Stimulated activated naive CD4-positive, alpha-beta T cell (primary cell): ENCODE measurements at regions not wholly inside any gene's neighbourhood (a gene's known extent, or its start where the extent isn't known, plus 50 kb on each side); places are given as distances from the start of the nearest gene placed in this dataset.

ENCODE experiments used
- DNase-seq, 6 experiments: peaks; one replicate each; lab custom pipeline; 2025; lab: John Stamatoyannopoulos, UW

DNA sequence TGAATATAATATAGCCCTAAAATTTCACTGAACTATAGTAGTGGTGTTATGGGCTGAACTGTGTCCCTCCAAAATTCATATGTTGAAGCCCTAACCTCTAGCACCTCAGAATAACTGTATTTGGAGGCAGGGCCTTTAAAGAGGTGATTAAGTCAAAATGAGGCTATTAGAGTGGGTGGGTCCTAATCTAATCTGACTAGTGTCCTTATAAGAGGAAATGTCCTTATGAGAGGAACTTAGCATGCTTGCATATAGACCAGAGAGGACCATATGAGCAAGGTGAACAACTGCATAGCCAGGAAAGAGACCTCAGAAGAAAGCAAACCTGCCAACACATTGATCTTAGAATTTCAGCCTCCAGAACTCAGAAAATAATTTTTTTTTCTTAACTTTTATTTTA lies 238.4 kb downstream of the ZEB2 start:
- no peak for DNase-seq

DNA sequence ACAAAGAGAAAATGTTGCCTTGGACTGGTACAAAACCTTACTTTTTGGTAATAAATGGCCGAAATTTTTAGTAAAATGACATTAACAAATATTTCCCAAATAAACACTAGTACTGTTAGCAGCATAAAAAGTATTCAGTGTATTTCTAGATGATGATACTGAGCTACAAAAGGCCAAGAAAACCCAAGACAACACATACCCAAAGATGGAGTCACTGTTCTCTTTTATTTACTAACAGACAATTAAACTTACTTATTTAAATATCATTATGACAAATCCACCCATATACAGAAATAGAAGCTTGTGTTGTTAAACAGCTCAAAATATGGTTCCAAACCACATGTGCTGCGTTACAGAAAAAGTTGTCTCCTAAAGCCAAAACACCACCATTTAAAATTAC lies 239.9 kb downstream of the ZEB2 start:
- DNase-seq = no peak

DNA sequence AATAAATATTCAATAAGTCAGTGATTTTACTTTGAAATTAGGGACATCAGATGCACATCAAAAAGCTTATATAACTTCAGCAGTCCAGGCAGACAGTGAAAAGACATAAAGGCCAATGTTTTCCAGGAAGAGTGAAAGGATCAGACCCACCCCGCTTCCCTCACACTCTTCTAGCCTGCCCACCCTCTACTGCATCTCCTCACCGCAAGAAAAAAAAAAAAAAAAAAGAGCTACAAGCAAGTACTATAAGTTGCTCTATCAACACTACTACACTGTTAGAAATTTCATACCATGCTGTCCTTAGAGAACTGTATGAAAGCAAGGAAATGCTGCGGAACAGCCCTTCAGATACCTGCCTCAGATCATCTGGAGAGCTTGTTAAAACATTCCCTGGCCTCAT lies 240.8 kb downstream of the ZEB2 start:
- no peak for DNase-seq

DNA sequence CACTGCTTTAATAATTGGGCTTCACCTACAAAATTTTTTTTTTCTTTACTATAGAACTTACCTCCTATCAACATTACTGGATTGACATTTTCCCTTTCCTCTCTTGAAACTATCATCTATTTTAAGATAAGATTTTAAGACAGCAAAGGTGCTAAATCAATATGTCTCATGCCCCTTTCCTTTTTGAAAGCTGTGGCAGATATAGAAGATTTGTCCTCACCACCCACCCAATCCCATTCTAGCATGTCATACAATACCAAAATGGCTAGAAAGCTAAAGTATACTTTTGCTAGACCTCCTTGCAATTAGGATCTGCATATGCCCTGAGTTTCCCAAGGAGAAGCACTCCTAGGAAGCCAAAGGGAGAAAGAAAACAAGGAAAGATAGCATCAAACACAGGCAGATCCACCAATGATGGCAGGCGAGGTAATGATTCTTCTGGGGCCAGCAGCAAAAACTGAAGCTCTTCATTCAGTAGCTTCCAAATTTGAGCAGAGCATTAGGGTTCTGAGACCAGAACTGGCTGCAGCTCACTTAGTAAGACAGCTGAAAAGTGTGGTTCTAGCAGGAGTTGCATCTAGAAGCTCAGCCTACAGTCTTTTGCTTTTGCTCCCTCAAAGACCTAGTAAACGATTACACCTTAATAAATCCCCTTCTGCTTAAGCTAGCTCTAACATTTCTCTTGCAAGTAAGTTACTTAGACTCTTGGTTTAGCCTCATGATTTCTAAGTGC lies 242.1 kb downstream of the ZEB2 start:
- DNase-seq = no peak

DNA sequence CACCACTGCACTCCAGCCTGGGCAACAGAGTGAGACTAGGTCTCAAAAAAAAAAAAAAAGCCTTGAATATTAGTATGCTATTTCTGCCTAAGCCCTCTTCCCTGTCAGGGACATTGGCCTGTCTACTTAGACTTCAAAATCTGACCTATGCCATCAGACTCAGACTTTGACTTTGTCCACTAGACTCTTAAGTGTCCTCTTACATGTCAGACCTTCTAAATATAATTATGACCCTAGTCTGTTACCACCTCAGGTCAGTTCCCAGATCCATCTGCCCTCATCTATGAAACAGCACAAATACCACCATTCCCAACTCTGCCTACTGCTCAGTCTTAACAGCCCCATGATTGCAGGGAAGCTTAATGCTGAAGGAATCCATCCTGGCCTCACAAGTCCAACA lies 244.6 kb downstream of the ZEB2 start:
- no peak for DNase-seq

DNA sequence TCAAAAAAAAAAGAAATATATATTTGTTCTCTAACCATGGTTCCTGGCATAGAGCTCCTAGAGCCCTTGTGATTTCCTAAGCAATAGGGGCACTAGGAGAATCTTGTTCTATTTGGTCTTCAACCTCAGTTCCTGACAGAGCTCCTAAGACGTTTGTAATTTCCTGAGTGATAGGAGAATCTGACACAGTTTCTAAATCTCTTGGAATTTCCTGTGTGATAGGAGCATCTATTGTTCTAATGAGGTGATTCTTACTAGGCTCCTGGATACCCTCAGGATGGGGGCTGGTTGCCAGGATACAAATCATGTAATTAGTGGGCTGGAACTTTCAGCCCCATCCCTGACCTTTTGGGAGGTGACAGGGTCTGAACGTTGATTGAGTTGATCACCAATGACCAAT lies 245.8 kb downstream of the ZEB2 start:
- no peak for DNase-seq

DNA sequence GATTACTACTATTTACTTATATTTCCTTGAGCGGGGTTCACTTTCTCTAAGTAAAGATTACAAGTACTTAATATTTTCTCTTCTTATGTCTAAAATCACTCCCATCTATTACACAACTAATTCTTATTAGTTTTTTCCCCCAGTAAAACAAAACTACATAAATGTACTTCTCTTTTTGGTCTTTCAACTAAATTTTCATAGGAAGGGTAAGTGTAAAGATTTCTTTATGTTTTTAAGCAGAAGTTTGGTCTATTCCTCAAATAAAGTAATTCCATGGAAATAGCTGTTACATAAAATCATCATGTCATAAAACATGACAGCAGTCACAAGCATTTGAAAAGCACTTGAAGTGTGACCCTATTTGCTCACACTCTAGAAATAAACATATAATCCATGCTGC lies 249.0 kb downstream of the ZEB2 start:
- DNase-seq = no peak

DNA sequence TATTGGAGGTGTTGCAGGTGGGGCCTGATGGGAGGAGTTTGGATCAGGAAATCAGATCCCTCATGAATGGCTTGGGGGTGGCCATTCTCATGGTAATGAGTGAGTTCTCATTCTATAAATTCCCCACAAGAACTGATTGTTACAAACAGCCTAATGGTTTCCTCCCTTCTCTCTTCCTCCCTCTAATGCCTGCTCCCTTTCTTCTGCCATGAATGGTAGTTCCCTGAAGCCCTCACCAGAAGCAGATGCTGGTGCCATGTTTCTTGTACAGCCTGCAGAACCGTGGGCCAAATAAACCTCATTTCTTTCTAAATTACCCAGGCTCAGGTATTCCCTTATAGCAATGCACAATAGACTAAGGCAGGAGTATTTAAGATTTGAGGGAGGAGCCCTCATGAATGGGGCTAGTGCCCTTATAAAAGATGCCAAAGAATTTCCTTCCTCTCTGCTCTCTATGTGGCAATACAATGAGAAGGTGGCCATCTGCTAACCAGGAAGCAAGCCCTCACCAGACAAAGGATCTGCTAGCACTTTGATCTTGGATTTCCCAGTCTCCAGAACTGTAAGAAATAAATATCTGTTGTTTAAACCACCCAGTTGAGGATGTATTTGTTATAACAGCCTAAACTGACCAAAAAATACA lies 251.8 kb downstream of the ZEB2 start:
- DNase-seq = no peak

DNA sequence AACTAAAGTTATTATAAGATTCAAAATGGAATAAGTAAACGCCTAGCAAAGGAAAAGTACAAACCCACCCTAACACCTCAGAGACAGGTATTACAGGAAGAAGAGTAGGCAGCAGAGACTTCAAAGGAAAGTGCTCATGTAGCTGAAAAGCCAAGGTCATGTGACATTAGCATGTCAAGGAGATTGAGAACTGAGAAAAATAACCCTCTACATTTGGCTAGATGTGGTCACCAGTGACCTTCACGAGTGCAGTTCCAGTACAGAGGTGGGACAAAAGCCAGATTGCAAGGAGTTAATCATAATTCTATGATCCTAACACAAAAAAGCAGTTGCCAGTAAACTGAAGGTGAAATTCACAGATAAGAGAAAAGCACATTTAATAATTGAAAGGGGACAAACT lies 252.7 kb downstream of the ZEB2 start:
- DNase-seq = peak in 2 of 6 experiments; percentile 12 to 32

DNA sequence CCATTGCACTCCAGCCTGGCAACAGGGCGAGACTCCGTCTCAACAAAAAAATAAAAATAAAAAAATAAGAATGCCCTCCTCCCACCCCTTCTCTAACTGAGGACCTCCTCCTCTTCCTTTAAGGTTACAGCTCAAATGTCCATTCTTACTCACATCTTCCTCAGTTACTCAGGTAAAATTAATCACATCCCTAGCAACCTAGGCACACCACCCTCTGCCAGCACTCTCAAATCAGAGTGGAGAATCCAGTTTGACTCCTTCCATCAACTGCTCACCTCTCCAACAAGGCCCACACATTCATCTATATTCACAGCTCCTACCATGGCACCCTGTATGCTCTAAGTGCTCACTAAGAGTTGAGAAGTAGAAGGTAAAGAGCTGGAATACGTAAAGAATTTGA lies 254.3 kb downstream of the ZEB2 start:
- no peak for DNase-seq

DNA sequence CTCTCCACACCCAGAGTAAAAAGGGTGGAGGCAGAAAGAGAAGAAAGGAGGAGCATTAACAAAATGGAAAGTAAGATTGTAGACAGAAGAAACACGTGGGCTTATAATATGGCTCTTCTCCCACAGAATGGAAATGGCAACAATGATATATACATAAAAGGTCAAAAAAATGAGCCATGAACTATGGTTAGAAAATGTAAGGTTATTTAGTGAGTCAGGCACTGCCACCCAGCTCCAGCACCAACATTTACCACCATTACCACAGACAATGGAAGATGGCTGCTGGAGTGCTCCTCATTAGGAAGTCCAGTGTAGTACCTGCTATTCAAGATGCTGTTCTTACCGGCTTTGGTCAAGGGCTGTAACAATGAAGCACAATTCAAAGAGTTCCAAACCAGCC lies 258.0 kb downstream of the ZEB2 start:
- no peak for DNase-seq

DNA sequence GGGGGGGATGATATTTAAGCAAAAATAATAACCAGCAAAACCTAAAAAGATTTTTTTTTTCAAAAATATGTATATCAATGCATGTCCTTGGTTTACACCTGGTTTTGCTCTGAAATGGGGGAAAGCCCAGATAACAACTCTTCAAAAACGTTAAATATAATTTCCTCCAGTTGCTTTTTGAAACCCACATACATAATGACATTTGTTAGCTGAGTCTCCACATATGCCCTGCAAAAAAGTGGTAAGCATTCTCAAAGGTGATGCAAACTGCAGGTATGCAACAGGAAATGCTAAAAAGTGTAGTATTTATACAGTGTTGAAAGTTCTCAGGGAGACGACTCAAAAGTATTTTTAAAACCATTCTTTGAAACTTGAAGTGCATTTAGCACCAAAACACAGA lies 258.6 kb downstream of the ZEB2 start:
- no peak for DNase-seq

DNA sequence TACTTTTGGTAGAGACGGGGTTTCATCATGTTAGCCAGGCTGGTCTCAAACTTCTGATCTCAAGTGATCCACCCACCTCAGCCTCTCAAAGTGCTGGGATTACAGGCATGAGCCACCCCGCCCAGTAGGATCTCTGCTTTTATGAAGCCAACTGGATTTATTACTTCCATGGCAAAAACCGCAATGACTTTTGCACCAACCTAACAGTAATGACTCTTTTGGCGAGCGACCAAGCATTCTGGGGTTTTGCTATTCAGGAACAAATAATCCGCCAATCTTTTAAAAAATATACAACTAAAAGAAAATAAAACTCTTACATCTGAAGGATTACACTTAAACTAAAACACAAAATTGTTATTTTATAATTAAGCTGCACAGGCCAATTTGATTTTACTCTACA lies 260.6 kb downstream of the ZEB2 start:
- DNase-seq = no peak

DNA sequence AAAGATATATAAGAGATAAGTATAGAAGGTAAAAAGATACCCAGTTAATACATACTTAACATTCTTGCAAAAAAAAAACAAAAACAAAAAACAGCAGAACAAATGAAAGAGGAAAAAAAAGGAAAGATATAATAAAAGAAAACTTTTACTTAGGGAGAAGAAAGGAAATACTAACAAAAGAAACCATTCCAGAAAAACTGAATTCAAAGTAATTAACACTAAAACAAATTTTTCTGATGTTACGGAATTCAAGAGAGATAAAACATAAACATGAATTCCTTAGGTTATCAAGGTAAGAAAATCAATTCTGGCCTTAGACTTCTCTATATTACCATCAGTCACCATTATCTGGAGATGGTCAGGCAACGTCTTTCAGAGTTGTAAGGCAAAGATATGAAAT lies 261.8 kb downstream of the ZEB2 start:
- no peak for DNase-seq

DNA sequence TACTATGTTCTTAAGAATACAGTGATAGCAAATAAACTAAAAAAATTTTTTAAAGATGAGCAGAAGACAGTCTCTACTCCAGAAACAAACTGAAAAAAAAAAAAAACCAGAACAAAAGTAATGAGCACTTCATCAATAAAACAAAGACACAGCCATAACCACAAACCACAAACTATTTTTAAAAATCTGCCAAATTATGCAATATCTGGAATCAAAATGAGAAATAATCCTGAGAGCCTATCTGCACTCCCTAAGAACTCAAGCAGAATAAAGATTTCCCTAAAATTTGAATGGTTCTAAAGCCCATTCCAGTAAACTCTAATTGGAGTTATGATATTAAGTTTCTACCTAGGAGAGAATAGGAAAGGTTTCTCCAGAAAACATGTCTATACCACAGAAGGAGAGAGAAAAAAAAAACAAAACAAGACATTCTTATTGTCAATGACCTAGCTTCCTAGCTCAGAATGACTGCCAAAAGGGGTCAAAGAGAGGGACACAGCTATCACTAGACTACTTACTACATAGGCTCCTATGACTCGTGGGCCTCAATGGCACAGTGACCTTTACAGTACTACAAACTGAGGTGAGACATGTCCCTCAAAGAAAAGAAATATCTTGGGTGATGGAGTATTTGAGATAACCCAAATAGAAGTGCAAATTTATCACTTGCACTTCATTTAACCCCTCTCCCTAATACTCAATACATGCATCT lies 262.8 kb downstream of the ZEB2 start:
- no peak for DNase-seq

DNA sequence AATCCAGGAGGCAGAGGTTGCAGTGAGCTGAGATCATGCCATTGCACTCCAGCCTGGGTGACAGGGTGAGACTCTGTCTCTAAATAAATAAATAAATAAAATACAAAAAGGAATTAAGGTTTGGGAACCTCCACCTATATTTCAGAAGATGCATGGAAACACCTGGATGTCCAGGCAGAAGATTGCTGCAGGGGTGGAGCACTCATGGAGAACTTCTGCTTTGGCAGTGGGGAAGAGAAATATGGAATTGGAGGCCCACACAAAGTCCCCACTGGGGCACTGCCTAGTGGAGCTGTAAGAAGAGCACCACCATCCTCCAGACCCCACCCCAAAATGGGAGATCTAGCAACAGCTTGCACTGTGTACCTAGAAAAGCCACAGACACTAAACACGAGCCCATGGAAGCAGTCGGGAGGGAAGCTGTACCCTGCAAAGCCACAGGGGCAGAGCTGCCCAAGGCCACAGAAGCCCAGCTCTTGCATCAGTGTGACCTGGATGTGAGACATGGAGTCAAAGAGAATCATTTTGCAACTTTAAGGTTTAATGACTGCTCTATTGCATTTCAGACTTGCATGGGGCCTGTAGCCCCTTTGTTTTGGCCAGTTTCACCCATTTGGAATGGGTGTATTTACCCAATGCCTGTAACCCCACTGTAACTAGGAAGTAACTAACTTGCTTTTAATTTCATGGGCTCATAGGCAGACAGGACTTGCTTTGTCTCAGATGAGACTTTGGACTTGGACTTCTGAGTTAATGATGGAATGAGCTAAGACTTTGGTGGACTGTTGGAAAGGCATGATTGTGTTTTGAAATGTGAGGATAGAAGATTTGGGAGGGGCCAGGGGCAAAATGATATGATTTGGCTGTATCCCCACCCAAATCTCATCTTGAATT lies 265.3 kb downstream of the ZEB2 start:
- DNase-seq = no peak

DNA sequence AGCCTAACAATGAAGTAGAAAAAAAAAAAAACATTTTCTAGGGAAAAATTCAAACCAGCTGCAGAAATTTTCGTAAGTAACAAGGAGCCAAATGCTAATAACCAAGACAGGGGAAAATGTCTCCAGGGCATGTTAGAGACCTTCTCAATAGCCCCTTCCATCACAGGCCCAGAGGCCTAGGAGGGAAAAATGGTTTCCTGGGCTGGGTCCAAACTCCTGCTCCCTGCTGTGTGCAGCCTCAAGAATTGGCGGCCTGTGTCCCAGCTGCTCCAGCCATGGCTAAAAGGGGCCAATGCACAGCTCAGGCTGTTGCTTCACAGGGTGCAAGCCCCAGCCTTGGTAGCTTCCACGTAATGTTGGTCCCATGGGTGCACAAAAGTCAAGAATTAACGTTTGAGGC lies 266.2 kb downstream of the ZEB2 start:
- no peak for DNase-seq

DNA sequence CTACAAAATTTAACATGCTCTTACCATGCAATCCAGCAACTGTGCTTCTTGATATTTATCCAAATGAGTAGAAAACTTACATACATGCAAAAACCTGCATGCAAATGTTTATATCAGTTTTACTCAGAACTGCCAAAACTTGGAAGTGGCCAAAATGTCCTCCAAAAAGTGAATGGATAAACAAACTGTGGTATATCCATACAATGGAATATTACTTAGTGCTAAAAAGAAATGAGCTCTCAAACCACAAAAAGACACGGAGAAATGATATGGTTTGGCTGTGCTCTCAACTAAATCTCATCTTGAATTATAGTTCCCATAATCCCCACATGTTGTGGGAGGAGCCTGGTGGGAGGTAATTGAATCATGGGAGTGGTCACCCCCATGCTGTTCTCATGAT lies 267.2 kb downstream of the ZEB2 start:
- no peak for DNase-seq

DNA sequence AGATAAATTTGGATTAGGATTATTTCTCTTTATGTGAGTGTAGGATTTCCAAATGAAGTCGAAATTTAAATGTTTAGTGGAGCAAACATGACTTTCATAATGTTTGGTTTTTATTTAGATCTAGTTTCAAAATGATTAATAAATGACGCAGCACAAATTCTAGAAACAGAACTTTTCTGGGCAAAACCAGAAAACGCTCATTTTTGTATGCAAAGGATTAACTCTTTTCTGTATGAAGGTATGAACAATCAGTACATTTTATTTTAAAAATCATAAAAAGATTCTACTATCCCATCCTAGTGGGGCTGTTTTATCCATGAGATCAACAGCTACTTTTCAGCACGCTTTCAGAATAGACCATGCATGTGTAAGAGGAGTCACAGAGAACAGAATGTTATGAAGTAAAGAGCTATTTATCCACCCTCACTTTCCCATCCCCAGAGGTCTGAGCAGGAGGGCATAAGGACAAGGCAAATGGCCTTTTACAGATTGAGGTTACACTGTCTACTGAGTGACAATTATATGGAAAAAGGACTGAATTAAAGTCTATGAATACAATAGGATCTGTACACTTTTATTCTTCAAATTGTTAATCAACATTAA lies 270.8 kb downstream of the ZEB2 start:
- no peak for DNase-seq

DNA sequence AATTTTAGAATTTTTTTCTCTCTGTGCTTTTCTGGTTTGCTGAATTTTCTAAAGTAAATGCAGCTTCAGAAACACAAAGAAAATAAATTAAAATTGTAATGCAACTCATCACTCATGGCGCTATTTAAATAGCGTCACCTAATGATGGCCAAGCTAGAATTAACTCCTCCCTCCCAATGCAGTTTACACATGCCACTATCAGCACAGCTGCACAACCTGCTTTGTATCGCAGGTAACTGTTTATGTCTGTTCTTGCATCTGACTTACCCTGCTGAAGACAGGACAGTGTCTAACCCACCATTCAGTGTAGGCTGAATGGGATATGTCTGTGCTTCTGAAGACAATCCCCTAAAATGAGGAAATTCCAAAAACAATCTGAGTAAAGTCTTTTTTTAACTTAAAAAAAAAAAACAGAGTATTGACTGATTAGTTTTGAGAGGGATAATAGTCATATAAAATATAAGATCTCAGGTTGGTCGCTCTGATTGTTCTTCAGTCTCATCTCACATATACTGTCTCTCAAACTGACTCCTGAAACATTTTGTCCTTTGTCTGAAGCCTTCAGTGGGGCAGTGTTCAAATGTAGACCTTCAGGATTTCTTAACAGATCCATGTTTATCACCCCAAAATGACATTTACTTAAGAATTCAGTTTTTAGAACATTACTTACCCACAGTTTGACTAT lies 271.4 kb downstream of the ZEB2 start:
- no peak for DNase-seq

DNA sequence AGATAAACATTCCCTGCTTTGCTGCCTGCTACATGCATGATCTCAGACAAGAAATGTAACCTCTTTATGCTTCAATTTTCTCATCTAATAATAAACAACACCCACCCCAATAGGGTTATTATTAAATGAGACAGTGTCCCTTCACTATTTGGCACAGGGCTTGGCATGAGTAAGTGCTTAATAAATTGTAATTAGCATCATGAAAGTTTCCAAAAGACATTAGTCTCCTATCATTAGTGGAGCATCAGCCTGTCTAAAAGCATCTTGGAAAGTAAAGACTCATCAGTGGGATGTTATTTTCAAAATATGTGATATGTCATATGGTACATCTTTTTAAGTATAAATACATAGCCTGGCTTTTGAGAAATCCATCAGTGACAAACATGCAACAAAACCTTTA lies 275.0 kb downstream of the ZEB2 start:
- no peak for DNase-seq
